Neural cell (in vitro differentiated cells): ENCODE measurements at regions not wholly inside any gene's neighbourhood (a gene's known extent, or its start where the extent isn't known, plus 50 kb on each side); places are given as distances from the start of the nearest gene placed in this dataset.

Experiments
- H2AFZ ChIP-seq: fragments of 200-600, 300-800 bp; sonication (generic), shearing (Covaris generic); 2 replicates; pipeline ENCODE4 v1.6.0; 2014; ENCODE audit warnings: low read depth, mild to moderate bottlenecking, antibody characterized with exemption, low read length, moderate library complexity
- H3F3A ChIP-seq: fragments of 200-600 bp; shearing (Covaris generic); 2 replicates; pipeline ENCODE4 v1.6.1; 2016; ENCODE audit warnings: mild to moderate bottlenecking, moderate library complexity, mixed read lengths, antibody characterized with exemption, low read length; ENCODE audit not compliant: insufficient read depth, poor library complexity, severe bottlenecking
- H3K27ac ChIP-seq: fragments of 200-600, 300-800 bp; sonication (generic), shearing (Covaris generic); 2 replicates; pipeline ENCODE4 v1.5.1; 2014; ENCODE audit warnings: mild to moderate bottlenecking, low read length, moderate library complexity
- H3K27me3 ChIP-seq: fragments of 300-800, 200-600 bp; sonication (generic), shearing (Covaris generic); 2 replicates; pipeline ENCODE4 v1.6.0; 2014; ENCODE audit warnings: mild to moderate bottlenecking, low read depth, low read length, moderate library complexity; ENCODE audit not compliant: insufficient read depth
- H3K36me3 ChIP-seq: fragments of 300-800, 200-600 bp; sonication (generic), shearing (Covaris generic); 2 replicates; pipeline ENCODE4 v1.5.1; 2014; ENCODE audit warnings: mild to moderate bottlenecking, antibody characterized with exemption, low read length, moderate library complexity; ENCODE audit not compliant: insufficient read depth
- H3K4me2 ChIP-seq: fragments of 300-800, 200-600 bp; sonication (generic), shearing (Covaris generic); 2 replicates; pipeline ENCODE4 v1.6.0; 2014; ENCODE audit warnings: mild to moderate bottlenecking, low read length
- H3K4me3 ChIP-seq: fragments of 300-800, 200-600 bp; sonication (generic), shearing (Covaris generic); 2 replicates; pipeline ENCODE4 v1.5.1; 2014; ENCODE audit warnings: mild to moderate bottlenecking, low read length, moderate library complexity
- H3K79me2 ChIP-seq: fragments of 200-600 bp; shearing (Covaris generic); replicated peaks from 2 replicates; pipeline ENCODE4 v1.6.0; 2014; ENCODE audit warnings: mild to moderate bottlenecking, low read length, moderate library complexity; ENCODE audit not compliant: insufficient read depth
- H3K9ac ChIP-seq: fragments of 300-800, 200-600 bp; sonication (generic), shearing (Covaris generic); 2 replicates; pipeline ENCODE4 v1.6.1; 2016; ENCODE audit warnings: mild to moderate bottlenecking, low read length, mixed read lengths
- H3K9me2 ChIP-seq: fragments of 200-600 bp; shearing (Covaris generic); 2 replicates; pipeline ENCODE4 v1.6.1; 2016; ENCODE audit warnings: mild to moderate bottlenecking, low read length, mixed read lengths; ENCODE audit not compliant: insufficient read depth
- H3K9me3 ChIP-seq: fragments of 200-600, 300-800 bp; sonication (generic), shearing (Covaris generic); 2 replicates; pipeline ENCODE4 v1.6.1; 2016; ENCODE audit warnings: mild to moderate bottlenecking, mixed run types, low read length, moderate library complexity, mixed read lengths
- H4K20me1 ChIP-seq: fragments of 200-600 bp; shearing (Covaris generic); 2 replicates; pipeline ENCODE4 v1.6.1; 2016; ENCODE audit warnings: mild to moderate bottlenecking, mixed run types; ENCODE audit not compliant: insufficient read depth
- EP300 ChIP-seq: fragments of 450-650 bp; conservative IDR thresholded peaks from 2 replicates; pipeline ENCODE4 v1.6.1; 2014; ENCODE audit warnings: antibody characterized with exemption, mild to moderate bottlenecking, moderate library complexity; ENCODE audit not compliant: poor library complexity, severe bottlenecking
- EZH2 ChIP-seq: fragments of 200-600, 300-800 bp; shearing (Covaris generic), sonication (generic); IDR thresholded peaks from 2 replicates; pipeline ENCODE4 v1.6.1; 2014; ENCODE audit warnings: antibody characterized with exemption, low read length, borderline replicate concordance, mild to moderate bottlenecking; ENCODE audit not compliant: insufficient read depth, poor library complexity, severe bottlenecking
- MXI1 ChIP-seq: fragments of 450-650 bp; conservative IDR thresholded peaks from 2 replicates; pipeline ENCODE4 v1.6.1; 2014; ENCODE audit warnings: antibody characterized with exemption, mild to moderate bottlenecking; ENCODE audit not compliant: poor library complexity, severe bottlenecking
- POLR2AphosphoS5 ChIP-seq: IDR thresholded peaks from 2 replicates; pipeline ENCODE4 v1.6.1; 2012
- RAD21 ChIP-seq: fragments of 450-650 bp; conservative IDR thresholded peaks from 2 replicates; pipeline ENCODE4 v1.6.1; 2014; ENCODE audit warnings: antibody characterized with exemption, mild to moderate bottlenecking, moderate library complexity
- SMC3 ChIP-seq: fragments of 450-650 bp; conservative IDR thresholded peaks from 2 replicates; pipeline ENCODE4 v1.6.1; 2014; ENCODE audit warnings: antibody characterized with exemption, mild to moderate bottlenecking, moderate library complexity; ENCODE audit not compliant: poor library complexity
- TAF1 ChIP-seq: IDR thresholded peaks from 2 replicates; pipeline ENCODE4 v1.6.1; 2012; ENCODE audit warnings: low read depth
- TF ChIP-seq, protein P1 (sequence below): fragments of 450-650 bp; IDR thresholded peaks from 2 replicates; pipeline ENCODE4 v1.5.1; 2014; ENCODE audit warnings: antibody characterized with exemption, mild to moderate bottlenecking, moderate library complexity; ENCODE audit not compliant: poor library complexity, severe bottlenecking
- TF ChIP-seq, protein P2 (sequence below): IDR thresholded peaks from 2 replicates; pipeline ENCODE4 v1.6.1; 2012; ENCODE audit warnings: borderline replicate concordance

DNA sequence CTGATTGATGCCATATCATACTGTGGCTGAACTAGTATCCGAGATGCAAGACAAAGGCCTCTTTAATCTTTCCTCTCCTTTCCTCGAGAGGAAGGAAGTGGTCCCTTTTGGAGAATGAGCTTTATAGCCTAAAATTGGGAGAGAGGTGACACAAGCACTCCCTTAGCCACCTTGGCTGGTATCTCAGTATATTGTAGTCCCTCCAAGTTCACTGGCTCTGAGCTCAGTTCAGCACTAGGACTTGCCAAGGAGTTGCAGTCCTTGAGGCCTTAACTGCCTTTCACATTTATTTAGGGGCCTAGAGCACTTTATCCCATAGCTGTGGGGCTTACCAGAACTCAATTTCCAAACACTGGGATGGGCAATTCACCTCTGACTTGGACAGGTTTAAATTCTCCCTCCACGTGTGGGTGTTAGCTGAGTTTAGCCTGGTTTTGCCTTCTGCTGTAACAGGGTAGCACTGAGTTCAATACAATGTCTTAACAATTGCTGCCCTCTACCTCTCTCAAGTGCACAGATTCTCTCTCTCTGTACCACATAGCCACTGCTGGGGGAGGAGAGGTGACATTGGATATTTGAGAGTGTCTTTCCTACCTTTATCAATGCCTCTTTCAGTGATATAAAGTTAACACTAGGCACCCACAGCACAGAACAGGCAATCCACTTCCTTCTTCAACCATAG is 216.4 kb downstream of the TECRL start:
- Histone ChIP-seq H3K4me2 (no peak overlapping the region), H3K27me3 (no peaks in the 10 kb centered on the region), H3K9me2 (no peaks in the 10 kb centered on the region), H3K36me3 (no peaks in the 10 kb centered on the region), H3K79me2 (no peaks in the 10 kb centered on the region), H3K9me3 (no peaks in the 10 kb centered on the region), H2AFZ (no peak overlapping the region), H3F3A (no peaks in the 10 kb centered on the region), H3K27ac (no peak overlapping the region), H3K4me3 (no peak overlapping the region), H4K20me1 (no peaks in the 10 kb centered on the region), H3K9ac (no peak overlapping the region)
- TF ChIP-seq POLR2AphosphoS5 (no peak), RAD21 (no peak), MXI1 (no peak)

DNA sequence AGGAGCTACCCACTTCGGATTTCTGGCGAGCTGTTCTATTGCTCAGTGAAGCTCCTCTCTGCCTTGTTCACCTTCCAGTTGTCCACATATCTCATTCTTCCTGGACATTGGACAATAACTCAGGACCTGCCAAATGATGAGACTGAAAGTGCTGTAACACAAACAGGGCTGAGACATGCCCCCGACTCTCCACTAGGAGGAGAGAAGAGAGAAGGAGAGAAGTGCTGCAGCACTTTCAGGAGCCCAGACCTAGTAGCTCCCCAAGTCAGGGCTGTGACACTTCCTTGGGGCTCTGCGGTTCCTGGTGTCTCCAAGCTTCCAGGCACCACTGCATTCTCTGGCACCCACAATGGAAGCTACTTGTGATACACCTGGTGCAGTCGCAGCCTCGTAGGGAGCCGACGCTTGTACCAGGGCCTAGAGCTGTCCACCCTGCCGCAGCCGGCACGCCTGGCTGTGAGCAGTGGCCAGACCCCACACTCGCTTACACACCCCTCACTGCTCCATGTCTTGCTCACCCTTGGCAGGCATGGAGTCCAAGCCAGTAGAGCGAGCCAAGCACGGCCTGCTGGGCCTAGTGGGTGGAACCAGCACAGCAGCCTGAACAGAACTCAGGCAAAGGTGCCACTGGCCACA is 234.9 kb downstream of the TECRL start:
- H3K79me2 ChIP-seq, result no peaks in the 10 kb centered on the region
- no peaks in the 10 kb centered on the region for H3K9me3 ChIP-seq
- H3K27ac ChIP-seq, result no peak overlapping the region
- no peaks in the 10 kb centered on the region for H3K36me3 ChIP-seq
- H3K4me2 ChIP-seq, result no peak overlapping the region
- H3K27me3 ChIP-seq, result no peaks in the 10 kb centered on the region
- H2AFZ ChIP-seq, result no peak overlapping the region
- no peaks in the 10 kb centered on the region for H4K20me1 ChIP-seq
- TF ChIP-seq RAD21 (no peak), EZH2 (no peak), MXI1 (no peak), POLR2AphosphoS5 (no peak), EP300 (no peak), SMC3 (no peak), TAF1 (no peak)
- TF ChIP-seq, protein P1, sequence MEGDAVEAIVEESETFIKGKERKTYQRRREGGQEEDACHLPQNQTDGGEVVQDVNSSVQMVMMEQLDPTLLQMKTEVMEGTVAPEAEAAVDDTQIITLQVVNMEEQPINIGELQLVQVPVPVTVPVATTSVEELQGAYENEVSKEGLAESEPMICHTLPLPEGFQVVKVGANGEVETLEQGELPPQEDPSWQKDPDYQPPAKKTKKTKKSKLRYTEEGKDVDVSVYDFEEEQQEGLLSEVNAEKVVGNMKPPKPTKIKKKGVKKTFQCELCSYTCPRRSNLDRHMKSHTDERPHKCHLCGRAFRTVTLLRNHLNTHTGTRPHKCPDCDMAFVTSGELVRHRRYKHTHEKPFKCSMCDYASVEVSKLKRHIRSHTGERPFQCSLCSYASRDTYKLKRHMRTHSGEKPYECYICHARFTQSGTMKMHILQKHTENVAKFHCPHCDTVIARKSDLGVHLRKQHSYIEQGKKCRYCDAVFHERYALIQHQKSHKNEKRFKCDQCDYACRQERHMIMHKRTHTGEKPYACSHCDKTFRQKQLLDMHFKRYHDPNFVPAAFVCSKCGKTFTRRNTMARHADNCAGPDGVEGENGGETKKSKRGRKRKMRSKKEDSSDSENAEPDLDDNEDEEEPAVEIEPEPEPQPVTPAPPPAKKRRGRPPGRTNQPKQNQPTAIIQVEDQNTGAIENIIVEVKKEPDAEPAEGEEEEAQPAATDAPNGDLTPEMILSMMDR, result no peak
- TF ChIP-seq, protein P2, sequence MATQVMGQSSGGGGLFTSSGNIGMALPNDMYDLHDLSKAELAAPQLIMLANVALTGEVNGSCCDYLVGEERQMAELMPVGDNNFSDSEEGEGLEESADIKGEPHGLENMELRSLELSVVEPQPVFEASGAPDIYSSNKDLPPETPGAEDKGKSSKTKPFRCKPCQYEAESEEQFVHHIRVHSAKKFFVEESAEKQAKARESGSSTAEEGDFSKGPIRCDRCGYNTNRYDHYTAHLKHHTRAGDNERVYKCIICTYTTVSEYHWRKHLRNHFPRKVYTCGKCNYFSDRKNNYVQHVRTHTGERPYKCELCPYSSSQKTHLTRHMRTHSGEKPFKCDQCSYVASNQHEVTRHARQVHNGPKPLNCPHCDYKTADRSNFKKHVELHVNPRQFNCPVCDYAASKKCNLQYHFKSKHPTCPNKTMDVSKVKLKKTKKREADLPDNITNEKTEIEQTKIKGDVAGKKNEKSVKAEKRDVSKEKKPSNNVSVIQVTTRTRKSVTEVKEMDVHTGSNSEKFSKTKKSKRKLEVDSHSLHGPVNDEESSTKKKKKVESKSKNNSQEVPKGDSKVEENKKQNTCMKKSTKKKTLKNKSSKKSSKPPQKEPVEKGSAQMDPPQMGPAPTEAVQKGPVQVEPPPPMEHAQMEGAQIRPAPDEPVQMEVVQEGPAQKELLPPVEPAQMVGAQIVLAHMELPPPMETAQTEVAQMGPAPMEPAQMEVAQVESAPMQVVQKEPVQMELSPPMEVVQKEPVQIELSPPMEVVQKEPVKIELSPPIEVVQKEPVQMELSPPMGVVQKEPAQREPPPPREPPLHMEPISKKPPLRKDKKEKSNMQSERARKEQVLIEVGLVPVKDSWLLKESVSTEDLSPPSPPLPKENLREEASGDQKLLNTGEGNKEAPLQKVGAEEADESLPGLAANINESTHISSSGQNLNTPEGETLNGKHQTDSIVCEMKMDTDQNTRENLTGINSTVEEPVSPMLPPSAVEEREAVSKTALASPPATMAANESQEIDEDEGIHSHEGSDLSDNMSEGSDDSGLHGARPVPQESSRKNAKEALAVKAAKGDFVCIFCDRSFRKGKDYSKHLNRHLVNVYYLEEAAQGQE, result no peak
- H3K9ac ChIP-seq, result no peak overlapping the region
- H3K9me2 ChIP-seq, result no peaks in the 10 kb centered on the region
- H3F3A ChIP-seq, result no peaks in the 10 kb centered on the region
- H3K4me3 ChIP-seq, result no peak overlapping the region
